ENCODE measurements at regions not wholly inside any gene's neighbourhood (a gene's known extent, or its start where the extent isn't known, plus 50 kb on each side); places are given as distances from the start of the nearest gene placed in this dataset.

DNA sequence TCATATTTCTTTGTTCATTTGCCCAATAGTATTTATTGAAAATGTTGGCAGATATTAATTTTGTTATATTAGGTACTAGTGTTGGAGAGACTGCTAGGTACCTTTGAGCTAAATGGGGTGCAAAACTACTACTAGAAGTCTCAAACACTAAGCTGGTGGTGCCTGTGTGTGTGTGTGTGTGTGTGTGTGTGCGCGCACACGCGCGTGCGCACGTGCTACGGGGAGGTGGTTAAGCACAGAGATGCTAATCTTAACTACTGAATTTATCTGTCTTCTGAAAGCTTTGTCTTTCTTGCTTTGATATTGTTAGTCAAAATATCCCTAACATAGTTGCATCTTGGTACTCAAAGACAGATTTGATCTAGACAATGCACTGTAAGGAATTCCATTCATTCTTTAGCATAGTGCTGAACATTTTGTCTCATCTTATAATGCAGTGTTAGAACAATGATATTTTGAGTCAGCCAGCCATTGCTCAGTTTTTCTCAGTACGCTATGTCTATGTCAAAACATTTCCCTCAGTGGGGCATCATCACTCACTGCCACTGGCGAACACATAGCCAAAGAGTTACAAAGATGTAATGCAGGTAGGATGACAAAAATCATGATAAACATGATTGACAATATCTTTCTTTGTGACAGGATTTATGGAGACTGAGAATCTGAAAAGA is 396.0 kb upstream of the RGPD4 start:
- TF ChIP-seq, protein P1, sequence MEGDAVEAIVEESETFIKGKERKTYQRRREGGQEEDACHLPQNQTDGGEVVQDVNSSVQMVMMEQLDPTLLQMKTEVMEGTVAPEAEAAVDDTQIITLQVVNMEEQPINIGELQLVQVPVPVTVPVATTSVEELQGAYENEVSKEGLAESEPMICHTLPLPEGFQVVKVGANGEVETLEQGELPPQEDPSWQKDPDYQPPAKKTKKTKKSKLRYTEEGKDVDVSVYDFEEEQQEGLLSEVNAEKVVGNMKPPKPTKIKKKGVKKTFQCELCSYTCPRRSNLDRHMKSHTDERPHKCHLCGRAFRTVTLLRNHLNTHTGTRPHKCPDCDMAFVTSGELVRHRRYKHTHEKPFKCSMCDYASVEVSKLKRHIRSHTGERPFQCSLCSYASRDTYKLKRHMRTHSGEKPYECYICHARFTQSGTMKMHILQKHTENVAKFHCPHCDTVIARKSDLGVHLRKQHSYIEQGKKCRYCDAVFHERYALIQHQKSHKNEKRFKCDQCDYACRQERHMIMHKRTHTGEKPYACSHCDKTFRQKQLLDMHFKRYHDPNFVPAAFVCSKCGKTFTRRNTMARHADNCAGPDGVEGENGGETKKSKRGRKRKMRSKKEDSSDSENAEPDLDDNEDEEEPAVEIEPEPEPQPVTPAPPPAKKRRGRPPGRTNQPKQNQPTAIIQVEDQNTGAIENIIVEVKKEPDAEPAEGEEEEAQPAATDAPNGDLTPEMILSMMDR (IDR thresholded peaks at IDR 0.05), result no peak
- TF ChIP-seq POLR2A (IDR thresholded peaks at IDR 0.05) (no peak), POLR2AphosphoS5 (IDR thresholded peaks at IDR 0.05) (no peak)
